ENCODE measurements at regions not wholly inside any gene's neighbourhood (a gene's known extent, or its start where the extent isn't known, plus 50 kb on each side); places are given as distances from the start of the nearest gene placed in this dataset.

DNA sequence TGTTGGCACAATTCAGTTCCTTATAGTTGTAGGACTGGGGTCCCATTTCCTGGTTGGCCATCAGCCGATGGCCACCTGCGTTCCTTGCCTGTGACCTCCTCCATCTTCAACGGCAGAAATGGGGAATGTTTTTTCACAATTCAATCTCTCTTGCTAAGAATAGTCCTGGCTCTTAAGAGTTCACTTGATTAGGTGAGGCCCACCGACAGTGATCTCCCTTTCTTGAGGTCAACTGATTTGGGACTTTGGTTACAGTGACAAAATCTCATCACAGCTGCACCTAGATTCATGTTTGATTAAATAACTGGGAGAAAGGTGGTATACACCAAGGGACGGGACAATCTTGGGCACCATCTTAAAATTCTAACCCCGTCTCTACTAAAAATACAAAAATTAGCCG is 139.1 kb upstream of the DTNBP1 start:
- Histone ChIP-seq H3K27ac (ENCODE audit: extremely low read depth, low read depth, low read length) (no peak overlapping the region), H3K36me3 (ENCODE audit: control insufficient read depth in 2 of 2, insufficient read depth in 1 of 2, low read length in 2 of 2) (no peaks in the 10 kb centered on the region), H3K9me3 (ENCODE audit: control insufficient read depth, insufficient read depth, low read depth, low read length) (no peaks in the 10 kb centered on the region), H3K4me3 (ENCODE audit: low read depth, low read length) (no peak overlapping the region), H3K4me1 (ENCODE audit: control insufficient read depth, insufficient read depth, low read length) (0 out of 2 replicates have a peak, but pooled peaks cover 2% of the 10 kb centered on the region)
- CTCF ChIA-PET, result no interaction called here
- POLR2A ChIA-PET, result no interaction called here
- TF ChIP-seq ZNF266 (tag by site-specific recombination; IDR thresholded peaks at IDR 0.05; ENCODE audit: low read depth) (no peak), ZNF175 (tag by site-specific recombination; IDR thresholded peaks at IDR 0.05) (no peak), ZNF10 (tag by site-specific recombination; IDR thresholded peaks at IDR 0.05) (peak; percentile 93), ZNF768 (tag by site-specific recombination; IDR thresholded peaks at IDR 0.05) (no peak), ZNF324 (tag by site-specific recombination; IDR thresholded peaks at IDR 0.05) (no peak)
- TF ChIP-seq, protein P1, sequence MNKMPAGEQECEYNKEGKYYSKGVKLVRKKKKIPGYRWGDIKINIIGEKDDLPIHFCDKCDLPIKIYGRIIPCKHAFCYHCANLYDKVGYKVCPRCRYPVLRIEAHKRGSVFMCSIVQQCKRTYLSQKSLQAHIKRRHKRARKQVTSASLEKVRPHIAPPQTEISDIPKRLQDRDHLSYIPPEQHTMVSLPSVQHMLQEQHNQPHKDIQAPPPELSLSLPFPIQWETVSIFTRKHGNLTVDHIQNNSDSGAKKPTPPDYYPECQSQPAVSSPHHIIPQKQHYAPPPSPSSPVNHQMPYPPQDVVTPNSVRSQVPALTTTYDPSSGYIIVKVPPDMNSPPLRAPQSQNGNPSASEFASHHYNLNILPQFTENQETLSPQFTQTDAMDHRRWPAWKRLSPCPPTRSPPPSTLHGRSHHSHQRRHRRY (tag by site-specific recombination; IDR thresholded peaks at IDR 0.05), result no peak
- TF ChIP-seq, protein P2, sequence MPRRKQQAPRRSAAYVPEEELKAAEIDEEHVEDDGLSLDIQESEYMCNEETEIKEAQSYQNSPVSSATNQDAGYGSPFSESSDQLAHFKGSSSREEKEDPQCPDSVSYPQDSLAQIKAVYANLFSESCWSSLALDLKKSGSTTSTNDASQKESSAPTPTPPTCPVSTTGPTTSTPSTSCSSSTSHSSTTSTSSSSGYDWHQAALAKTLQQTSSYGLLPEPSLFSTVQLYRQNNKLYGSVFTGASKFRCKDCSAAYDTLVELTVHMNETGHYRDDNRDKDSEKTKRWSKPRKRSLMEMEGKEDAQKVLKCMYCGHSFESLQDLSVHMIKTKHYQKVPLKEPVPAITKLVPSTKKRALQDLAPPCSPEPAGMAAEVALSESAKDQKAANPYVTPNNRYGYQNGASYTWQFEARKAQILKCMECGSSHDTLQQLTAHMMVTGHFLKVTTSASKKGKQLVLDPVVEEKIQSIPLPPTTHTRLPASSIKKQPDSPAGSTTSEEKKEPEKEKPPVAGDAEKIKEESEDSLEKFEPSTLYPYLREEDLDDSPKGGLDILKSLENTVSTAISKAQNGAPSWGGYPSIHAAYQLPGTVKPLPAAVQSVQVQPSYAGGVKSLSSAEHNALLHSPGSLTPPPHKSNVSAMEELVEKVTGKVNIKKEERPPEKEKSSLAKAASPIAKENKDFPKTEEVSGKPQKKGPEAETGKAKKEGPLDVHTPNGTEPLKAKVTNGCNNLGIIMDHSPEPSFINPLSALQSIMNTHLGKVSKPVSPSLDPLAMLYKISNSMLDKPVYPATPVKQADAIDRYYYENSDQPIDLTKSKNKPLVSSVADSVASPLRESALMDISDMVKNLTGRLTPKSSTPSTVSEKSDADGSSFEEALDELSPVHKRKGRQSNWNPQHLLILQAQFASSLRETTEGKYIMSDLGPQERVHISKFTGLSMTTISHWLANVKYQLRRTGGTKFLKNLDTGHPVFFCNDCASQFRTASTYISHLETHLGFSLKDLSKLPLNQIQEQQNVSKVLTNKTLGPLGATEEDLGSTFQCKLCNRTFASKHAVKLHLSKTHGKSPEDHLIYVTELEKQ (tag by site-specific recombination; IDR thresholded peaks at IDR 0.05; ENCODE audit: borderline replicate concordance), result no peak
- TF ChIP-seq, protein P3, sequence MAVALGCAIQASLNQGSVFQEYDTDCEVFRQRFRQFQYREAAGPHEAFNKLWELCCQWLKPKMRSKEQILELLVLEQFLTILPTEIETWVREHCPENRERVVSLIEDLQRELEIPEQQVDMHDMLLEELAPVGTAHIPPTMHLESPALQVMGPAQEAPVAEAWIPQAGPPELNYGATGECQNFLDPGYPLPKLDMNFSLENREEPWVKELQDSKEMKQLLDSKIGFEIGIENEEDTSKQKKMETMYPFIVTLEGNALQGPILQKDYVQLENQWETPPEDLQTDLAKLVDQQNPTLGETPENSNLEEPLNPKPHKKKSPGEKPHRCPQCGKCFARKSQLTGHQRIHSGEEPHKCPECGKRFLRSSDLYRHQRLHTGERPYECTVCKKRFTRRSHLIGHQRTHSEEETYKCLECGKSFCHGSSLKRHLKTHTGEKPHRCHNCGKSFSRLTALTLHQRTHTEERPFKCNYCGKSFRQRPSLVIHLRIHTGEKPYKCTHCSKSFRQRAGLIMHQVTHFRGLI (tag by site-specific recombination; IDR thresholded peaks at IDR 0.05), result no peak

DNA sequence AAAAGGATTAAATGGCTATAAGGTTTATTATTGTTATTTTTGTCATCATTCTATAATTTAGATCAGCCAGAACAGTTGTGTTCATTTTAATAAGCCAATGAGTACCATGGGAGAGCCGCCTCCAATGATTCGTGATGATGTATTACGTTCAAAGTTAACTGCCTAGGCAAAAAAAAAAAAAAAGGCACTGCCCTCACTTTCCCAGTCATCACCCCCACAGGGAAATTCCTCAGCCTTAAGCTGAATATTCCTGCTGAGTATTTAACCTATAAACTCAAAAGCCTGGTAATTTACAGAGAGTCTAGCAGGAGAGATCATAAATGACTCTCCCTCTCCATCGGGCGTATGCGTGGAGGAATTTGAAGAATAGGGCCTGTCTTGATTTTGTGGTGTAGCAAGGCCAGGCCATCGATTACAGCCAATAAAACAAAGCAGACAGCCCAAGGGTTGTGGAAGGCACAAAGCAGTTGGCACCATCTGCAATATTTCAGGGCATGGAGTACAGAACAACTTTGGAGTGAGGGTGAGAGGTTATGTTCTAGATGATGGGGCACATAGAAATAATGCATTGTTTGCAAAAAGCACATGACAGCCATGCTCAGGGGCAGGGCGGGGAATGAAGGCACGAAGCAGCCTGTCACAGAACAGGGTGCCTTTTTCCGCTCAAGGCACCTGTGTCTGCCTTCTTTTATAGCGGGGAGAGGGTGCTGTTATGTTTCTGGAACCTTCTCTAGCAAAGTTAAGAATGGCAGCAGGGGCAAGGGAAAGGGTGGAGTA is 138.2 kb upstream of the DTNBP1 start:
- no peaks in the 10 kb centered on the region for H3K36me3 ChIP-seq (ENCODE audit: control insufficient read depth in 2 of 2, insufficient read depth in 1 of 2, low read length in 2 of 2)
- TF ChIP-seq EGR2 (tag by site-specific recombination; IDR thresholded peaks at IDR 0.05; ENCODE audit: low read depth), result no peak
- no peak for TF ChIP-seq MYNN (tag by site-specific recombination; IDR thresholded peaks at IDR 0.05; ENCODE audit: borderline replicate concordance)
- TF ChIP-seq ZNF600 (tag by site-specific recombination; IDR thresholded peaks at IDR 0.05), result peak; percentile 50; the same call in 1 of the 2 replicates
- TF ChIP-seq, protein P4, sequence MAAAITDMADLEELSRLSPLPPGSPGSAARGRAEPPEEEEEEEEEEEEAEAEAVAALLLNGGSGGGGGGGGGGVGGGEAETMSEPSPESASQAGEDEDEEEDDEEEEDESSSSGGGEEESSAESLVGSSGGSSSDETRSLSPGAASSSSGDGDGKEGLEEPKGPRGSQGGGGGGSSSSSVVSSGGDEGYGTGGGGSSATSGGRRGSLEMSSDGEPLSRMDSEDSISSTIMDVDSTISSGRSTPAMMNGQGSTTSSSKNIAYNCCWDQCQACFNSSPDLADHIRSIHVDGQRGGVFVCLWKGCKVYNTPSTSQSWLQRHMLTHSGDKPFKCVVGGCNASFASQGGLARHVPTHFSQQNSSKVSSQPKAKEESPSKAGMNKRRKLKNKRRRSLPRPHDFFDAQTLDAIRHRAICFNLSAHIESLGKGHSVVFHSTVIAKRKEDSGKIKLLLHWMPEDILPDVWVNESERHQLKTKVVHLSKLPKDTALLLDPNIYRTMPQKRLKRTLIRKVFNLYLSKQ (tag by site-specific recombination; IDR thresholded peaks at IDR 0.05; ENCODE audit: borderline replicate concordance), result no peak
- TF ChIP-seq ZNF660 (tag by site-specific recombination; IDR thresholded peaks at IDR 0.05), result no peak
- TF ChIP-seq KLF16 (tag by site-specific recombination; IDR thresholded peaks at IDR 0.05), result no peak
- TF ChIP-seq ZNF302 (tag by site-specific recombination; IDR thresholded peaks at IDR 0.05; ENCODE audit: low read depth), result no peak
- no peak for TF ChIP-seq SCRT2 (tag by site-specific recombination; IDR thresholded peaks at IDR 0.05)
- no peak for TF ChIP-seq HOXC10 (CRISPR knock-in tag; IDR thresholded peaks at IDR 0.05)
- no peak for TF ChIP-seq CTCF (tag by site-specific recombination; IDR thresholded peaks at IDR 0.05)
- no peak for TF ChIP-seq ZXDB (tag by site-specific recombination; IDR thresholded peaks at IDR 0.05)
- TF ChIP-seq ZBTB8A (tag by site-specific recombination; IDR thresholded peaks at IDR 0.05), result 0 out of 2 replicates have a peak, but pooled peaks have one; percentile 15
- TF ChIP-seq ZNF354C (tag by site-specific recombination; IDR thresholded peaks at IDR 0.05; ENCODE audit: borderline replicate concordance, low read depth), result no peak
- TF ChIP-seq ZIC2 (tag by site-specific recombination; IDR thresholded peaks at IDR 0.05), result peak; percentile 23; the same call in 1 of the 2 replicates
- no peak for TF ChIP-seq ZNF530 (tag by site-specific recombination; IDR thresholded peaks at IDR 0.05; ENCODE audit: low read depth)

More for the DNA sequence above, 138.2 kb upstream of the DTNBP1 start:
- H3K4me3 ChIP-seq (ENCODE audit: low read depth, low read length), result no peak overlapping the region
- POLR2A ChIA-PET, result interaction anchor here (0.6 kb wide), 1 partner anchor 27 kb away, joined by 3 read pairs; no protein-coding TSS in a partner anchor
- CTCF ChIA-PET, result interaction anchor here (0.8 to 1.1 kb wide), 2 partner anchors 10 to 110 kb away, joined by 3 to 4 read pairs; no protein-coding TSS in a partner anchor
- H3K9me3 ChIP-seq (ENCODE audit: control insufficient read depth, insufficient read depth, low read depth, low read length), result no peaks in the 10 kb centered on the region
- H3K4me1 ChIP-seq (ENCODE audit: control insufficient read depth, insufficient read depth, low read length), result 0 out of 2 replicates have a peak, but pooled peaks cover 2% of the 10 kb centered on the region
- no peak overlapping the region for H3K27ac ChIP-seq (ENCODE audit: extremely low read depth, low read depth, low read length)
